ENCODE measurements at regions not wholly inside any gene's neighbourhood (a gene's known extent, or its start where the extent isn't known, plus 50 kb on each side); places are given as distances from the start of the nearest gene placed in this dataset.

DNA sequence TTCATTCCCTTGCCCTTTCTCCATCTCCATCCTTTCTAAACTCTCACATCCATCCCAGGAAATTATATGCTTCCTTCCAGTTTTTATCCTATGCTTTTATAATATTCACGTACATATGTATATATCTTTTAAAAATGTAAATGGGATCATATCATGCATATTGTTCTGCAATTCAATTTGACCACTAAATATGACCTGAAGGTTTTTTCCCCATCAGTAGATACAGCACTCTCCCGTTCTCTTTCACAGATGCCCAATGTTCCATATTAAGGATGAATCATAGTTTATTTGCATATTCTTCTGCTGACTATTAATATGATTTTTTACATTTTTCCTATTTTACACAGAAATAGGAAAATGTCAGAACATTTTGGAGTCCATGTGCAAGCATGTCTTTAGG lies 213.3 kb upstream of the PARD3B start:
- no peak for DNase-seq

DNA sequence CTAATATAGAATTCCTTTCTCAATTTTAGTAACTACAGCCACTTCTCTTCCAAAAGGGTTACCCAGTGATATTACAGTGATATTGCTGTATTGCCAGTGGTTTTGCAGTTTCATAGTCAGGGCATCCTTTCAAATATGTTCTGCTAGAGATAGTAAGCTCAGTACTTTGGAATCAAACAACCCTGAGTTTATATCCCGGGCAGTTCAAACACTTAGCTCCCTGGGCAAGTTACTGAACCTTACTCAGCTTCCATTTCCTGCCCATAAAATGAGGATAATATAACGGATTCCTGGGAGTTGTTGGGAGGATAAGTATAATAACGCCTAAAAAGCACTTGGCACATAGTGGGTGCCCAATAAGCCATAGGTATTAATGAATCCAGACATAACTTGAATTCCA lies 212.6 kb upstream of the PARD3B start:
- DNase-seq, result no peak

DNA sequence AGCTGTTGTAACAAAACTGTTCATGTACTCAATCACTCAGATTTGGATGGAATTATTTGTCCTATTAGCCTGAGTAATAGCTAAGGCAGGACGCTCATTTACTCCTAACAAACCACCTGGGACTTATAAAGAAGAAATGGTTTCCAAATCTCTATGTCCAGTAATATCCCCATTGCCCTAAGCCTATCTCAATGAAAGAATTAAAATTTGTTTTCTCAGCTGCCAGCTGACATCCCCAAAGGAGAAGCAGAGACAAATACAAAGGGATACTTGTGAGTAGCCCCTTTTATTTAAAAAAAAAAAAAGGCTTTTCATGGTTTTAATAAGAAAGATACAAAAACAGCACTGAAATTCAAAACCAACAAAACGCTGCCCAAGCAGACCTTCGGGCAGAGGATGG lies 211.4 kb upstream of the PARD3B start:
- DNase-seq, result no peak

DNA sequence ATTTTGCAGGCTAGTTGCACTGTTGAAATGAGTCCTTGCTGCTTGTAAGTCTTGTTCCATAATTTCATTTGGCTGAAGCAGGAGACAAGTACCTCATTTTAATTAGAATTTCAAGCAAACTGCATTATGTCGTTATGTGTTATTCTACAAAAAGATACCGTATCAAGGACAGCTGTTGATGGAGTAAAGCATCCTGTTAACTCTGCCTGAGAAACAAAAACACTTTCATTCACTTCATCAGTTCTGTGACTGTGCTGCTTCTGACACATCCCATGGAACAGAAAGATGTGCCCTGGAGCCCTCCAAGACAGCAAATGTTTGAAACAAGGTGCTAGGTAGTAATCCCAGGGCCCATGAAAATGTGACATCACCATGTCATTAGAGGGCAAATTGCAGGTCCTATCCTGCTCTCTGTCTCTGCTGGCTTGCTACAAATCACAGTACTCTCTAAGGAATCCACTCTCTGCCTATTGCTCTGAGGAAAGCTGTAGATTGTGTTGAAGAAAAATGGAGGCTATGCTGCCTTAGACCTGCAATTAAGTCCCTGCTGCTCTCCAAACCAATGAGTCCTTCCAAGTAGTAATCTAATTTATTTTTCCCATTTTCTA lies 209.7 kb upstream of the PARD3B start:
- DNase-seq, result no peak

DNA sequence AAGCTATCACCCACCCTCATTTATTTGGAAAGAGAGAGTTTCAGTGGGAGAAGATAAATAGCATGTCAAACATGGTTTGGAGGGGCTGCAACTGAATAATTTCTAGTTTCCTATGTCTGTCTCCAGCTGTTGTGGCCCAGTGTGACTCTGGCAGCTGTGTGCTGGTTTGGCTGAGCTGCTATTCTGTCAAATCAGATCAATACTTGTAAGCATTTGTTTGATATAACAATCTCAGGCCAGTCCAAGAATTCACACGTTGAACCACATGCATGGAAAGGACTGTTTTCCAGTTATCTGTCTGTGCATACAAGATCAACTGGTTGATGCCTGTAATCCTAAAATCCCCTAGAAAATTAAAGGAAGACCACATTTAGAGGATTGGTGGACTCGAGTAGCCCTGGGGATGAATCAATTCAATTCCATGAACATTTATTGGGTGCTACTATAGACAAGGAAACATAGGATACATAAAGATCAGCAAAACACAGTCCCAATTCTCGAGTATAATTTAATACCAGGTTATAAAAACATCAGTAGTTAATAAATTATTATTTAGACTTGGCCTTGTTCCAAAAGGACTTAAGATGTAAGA lies 209.0 kb upstream of the PARD3B start:
- no peak for DNase-seq

DNA sequence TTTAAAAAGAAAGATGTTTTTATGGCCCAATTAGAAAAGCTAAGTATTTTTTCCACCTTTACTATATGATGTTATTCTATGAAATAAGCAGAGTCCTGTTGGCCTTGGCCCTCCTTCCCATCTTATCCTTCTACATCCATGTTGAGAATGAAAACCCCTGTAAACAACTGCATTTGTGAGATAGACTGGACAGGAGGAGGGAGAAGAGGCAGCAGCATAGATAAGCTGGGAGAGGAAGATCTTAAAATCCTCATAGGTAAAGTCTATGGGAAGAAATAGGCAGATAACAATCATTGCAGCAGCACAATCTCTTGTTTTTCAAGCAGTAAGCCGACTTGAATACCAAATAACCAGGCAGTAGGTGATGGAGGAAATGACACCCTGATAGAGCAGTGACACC lies 207.6 kb upstream of the PARD3B start:
- DNase-seq, result no peak

DNA sequence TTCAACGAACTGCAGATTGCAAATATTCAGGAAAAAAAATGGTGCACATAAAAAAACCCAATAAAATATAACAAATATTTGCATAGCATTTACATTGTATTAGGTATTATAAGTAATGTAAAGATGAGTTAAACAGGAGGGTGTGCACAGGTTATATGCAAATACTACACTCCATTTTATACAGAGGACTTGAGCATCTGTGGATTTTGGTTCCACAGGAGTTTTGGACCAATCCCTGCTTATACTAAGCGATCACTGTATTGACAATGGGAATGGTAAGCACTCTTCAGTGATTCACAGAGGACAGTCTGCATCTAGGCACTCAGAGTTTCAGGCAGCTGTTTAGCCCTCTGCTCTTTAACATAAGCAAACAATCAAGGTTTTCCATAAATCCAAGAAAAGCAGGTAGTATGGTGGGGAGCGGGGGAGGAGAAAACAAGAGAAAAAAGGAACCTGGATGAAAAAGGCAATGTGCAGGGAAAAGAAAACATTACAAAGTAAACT lies 206.0 kb upstream of the PARD3B start:
- no peak for DNase-seq

DNA sequence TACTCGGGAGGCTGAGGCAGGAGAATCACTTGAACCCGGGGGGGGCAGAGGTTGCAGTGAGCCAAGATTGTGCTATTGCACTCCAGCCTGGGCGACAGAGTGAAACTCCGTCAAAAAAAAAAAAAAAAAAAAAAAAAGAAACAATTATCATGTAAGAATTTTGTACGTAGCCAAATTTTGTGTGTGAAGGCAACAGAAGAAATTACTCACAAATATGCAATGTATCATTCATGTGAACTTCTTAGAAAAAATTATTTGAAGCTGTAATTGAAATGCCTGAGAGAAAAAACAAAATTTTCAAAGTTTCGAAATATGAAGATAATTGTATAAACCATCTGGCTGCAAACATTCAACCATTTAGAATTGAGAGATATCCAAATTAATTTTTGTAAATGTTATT lies 204.8 kb upstream of the PARD3B start:
- DNase-seq, result no peak

DNA sequence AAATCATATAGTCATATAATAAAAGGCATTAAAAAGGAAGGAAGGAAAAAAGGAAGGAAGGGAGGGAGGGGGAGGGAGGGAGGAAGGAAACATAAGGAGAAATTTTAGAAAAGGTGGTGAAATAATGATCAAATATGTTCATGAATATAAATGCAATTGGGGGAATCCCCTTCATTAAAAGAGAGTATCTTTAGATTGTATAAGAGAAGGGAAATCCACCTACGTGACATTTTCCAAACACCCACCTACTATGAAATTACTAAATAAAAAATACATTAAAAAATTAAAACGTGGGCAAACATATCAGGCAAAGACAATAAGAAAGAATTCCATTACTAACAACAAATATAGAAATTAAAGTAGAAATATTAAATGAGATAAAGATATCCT lies 203.4 kb upstream of the PARD3B start:
- DNase-seq, result no peak

DNA sequence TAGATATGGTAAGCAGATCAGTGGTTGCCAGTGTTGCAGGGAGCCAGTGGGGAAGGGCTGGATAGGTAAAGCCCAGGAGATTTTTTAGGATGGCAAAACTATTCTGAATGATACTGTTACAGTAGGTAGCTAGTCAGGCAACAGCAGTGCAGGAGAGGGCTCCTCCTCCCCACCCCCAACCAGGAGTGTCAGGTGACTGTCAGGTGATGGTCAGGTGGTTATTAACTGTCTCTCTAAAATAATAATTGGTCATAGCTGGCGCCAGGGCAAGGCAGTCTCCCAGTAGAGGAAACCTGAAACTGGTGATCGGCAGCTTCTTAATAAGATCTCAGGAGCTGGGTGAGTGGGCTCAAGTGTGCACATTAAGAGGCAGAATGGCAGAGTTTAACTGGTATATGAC lies 201.6 kb upstream of the PARD3B start:
- no peak for DNase-seq

DNA sequence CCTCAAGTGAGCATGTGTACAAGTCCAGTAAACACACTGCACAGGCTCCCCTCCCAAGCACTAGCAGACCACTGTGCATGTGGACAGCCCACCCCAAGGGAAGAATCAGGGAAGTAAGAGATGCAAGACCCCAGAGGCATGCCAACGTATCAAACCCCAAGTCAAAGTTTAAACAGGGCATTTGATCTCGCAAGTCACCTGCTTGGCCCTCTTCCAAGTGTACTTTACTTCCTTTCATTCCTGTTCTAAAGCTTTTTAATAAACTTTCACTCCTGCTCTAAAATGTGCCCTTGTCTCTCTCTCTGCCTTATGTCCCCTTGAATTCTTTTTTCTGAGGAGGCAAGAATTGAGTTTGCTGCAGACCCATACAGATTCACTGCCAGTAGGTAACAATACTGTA lies 201.2 kb upstream of the PARD3B start:
- no peak for DNase-seq

DNA sequence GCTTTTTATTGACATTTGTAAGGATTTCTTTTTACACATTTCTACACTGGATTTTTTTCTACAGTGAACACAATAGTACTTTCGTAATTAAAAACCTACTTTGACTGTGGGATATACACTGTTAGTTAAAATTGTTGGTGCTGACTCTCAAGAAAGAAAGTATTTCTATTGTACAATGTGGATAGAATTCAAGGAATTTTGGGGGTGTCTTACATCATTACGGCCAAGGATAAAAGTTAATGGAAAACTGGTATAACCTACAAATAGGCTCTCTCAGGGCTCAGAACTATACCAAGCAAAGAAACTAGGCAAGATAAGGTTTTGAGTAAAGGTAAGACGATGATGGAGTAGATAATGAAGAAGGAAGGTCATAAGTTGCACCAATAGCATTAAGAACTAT lies 198.4 kb upstream of the PARD3B start:
- no peak for DNase-seq

DNA sequence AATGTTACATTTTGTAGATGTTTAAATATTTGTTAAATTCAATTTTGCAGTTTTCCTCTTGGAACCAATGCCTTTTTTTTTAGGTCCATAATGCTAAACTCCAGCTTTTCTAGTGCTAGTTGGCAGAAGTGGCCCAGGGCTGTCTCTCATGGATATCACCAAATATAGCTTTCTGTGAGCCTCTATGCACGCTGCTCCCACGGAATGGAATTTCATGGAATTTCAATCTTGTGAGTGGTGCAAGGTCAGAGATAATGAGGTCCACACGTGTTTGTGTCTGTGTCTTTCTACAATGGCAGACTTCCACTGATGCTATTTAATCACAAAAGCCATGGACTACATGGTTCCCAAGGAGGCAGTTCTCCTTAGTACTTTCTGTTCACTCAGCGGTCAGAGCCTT lies 191.5 kb upstream of the PARD3B start:
- DNase-seq, result peak; percentile 78

DNA sequence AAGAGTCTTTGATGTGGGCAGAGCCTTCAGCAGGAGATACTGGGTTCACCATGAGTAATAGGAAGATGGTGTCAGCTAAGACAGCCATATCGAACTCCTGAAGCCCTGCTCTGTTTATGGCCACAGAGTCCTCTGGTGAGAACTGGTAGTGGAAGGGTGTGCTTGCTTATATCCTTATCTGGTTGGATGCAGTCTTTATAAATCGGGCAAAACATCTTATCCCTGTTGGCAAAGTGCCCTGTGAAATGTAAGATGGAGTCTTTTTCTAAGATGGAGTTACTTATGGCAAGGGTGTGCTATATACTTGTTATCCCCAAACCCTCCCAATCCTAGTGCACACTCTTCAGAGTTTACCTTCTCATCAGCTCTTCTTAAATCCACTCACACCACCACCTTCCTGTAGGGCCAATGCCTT lies 190.8 kb upstream of the PARD3B start:
- DNase-seq, result no peak

DNA sequence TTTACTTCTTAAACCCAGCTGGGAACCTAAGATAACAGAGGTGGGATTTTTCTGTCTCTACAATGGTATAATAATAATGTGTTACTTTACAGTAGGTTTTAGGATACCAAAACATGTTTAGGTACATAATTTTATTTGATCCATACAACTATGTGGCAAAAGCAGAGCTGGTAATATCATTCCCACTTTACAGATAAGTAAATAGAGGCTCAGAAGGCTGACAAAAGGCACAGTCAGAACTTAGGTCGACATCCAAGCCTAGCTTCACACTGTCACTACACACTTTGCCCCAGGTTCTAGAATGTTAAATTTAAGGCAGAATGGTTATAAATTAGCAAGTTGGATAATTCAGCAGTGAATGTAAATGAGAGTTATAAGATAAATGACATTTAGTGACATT lies 189.6 kb upstream of the PARD3B start:
- DNase-seq, result no peak

DNA sequence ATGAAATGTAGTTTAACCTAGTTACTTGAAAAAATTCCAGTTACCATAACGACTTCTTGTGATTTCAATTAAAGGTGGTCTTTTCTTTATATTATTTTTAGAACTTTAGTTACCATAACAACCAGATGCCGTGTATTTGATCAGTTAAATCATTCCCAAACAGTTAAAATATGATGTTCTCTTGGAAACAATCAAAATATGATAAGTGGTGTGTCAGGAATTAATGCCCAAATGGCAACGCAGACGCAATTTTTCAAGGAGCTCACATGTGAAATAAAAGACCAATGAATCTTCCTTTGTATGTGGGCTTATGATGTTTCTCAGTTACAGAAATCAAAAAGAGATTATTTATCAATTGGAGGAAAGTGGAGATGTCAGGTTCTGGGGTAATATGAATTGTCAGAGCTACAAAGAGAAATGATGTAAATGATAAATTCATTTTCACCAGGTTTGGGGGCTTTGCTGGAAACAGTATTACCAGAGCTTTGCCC lies 189.1 kb upstream of the PARD3B start:
- no peak for DNase-seq

DNA sequence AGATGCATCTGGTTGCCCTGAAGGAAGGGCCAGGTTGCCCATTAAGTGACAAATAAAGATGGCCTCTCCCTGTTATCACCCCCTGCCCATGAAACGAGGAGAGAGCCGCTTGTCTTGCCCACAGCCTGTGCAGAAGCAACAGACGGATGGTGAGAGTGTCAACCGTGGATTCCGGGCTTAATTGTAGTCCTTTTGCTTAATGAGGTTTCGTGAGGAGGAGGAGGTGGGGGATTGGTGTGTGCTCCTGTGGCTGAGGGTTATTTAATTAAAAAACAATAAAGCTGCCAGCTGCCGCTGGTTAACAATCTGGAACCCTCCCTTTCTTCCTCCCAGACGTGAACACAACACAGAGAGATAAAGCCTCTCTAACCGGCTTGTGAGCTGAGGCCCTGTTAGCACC lies 188.0 kb upstream of the PARD3B start:
- no peak for DNase-seq

DNA sequence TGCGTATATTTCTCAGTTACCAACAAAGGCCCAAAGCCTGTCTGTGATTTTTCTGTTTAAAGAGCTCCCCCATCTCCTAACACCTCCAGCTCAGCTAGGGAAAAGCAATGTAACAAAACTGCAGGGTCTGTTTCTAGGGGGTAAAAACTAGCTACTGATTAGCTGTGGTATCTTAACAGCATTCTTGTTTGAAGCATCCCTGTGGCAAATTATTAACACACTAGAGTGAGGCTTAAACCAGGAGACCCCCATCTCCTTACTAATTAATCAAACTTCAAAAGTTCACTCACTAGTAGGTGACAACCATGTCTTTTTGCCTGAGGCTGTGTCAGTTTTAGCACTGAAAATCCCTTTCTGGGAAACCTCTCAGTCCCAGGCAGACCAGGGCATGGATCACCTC lies 186.2 kb upstream of the PARD3B start:
- no peak for DNase-seq

DNA sequence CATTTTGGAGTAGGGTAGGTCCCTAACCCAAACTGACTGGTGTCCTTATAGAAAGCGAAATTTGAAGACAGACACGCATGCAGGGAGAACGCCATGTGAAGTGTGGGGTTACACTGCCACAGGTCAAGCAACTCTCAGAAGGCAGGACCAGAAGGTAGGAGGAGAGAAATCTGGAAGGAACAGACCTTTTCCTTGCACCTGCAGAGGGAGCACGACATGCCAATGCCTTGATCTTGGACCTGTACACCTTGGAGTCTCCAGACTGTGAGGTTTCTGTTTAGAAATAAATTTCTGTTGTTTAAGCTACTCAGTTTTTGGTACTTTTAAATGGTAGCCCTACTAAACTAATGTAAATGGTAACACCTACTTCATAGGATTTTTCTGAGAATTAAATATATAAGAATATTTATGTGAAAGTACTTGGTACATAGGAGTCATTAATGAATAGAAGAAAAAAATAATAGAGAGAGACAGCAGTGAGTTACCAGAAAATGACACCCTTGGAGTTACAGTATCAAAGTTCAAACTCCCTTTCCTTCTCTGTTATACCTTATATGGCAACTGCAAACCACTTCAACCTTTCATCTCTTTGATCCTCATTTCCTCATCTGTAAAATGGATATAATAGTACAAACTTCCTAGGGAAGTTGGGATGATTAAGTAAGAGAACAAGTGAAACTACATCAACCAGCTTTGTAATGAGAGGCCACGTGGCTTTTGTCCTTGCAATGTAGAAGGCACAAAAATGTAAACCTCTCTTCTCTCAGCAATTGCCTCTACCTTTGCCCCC lies 184.9 kb upstream of the PARD3B start:
- DNase-seq, result no peak

DNA sequence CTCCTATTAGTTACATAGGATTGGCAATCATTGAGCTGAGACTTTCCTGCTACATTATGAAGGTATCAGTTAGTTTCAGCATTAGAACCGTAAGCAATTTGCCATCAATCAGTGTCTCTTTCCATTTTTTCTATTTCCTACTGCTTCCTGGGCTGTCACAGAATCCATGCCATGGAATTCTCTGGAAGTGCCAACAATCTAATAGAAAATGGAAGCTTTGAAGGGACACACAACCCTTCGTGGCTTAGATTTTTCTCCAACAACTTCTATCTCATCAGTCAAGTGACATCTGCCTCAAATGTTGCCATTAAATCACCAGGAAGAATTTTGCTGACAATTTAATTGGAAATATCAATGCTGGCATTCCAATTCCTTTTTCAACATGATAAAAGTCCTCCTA lies 183.5 kb upstream of the PARD3B start:
- no peak for DNase-seq

DNA sequence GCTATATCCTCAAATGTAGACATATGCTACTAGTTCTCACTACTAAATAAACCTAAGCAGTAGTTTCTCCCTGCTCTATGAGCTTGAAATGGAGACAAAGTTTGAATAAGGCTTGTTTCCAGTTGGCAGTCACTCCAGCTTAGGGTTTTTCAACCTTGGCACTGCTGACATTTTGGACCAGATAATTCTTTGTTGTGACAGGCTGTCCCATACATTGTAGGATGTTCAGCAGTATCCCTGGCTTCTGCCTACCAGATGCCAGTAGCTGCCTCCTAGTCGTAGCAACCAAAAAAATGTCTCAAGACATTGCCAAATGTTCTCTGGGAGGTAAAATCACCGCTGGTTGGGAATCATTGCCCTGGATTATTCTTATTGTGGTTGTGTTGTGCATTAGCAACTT lies 182.7 kb upstream of the PARD3B start:
- DNase-seq, result no peak

DNA sequence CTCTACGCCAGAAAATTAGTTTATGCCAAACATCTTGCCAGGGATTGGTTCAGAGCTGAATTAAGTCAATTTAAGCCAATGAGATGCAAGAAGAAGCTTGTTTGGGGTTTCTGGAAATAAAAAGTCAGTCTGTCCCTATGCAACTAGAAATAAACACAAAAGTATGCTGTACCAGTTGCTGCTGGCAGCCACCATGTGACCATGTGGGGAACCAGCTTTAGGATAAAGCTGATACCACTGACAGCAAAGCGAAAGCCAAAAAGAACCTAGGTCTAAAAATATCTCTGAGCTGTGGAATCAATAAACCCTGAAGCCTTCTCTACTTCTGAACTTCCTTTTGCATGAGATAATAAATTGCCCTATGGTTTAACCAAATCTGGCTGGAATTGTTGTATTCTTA lies 181.8 kb upstream of the PARD3B start:
- no peak for DNase-seq

DNA sequence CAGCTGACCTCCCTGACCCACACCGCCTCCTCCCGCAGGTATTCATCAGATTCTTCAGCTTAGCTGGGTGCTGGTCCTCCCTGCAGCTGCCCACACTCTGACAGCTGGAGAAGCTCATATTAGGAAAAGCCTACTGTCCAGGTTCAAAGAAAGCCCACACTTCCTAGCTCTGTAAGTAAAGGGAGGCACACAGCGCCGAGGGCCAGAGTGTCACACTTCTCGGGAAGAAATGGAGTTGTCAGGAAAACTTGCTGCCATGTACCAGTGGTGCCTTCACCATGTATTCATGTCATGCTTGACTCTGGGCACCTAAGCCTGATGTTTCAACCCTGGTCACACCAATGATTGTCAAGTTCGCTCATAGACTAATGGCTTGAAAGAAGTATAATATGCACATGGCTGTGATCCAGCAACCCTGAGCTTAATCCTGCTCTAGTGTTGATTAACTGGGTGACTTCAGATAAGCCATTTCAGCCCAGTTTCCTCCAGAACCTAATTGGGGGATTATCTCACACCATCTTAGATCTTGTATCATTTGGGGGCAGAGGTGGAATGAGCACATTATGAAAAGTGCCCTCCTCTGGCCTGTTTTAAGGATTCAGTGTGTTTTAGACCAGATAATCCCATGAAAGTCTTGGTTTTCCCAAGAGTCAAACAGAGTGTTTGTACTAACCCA lies 180.3 kb upstream of the PARD3B start:
- DNase-seq, result no peak
